Lower lobe of right lung (tissue), 2 donors: ENCODE measurements at regions not wholly inside any gene's neighbourhood (a gene's known extent, or its start where the extent isn't known, plus 50 kb on each side); places are given as distances from the start of the nearest gene placed in this dataset.

Experiments used
- ATAC-seq, 2 donors: fragments of 200-7000 bp; cut with Tn5 transposase; one replicate each; pipeline ENCODE4 v1.9.1; 2020 to 2022; ENCODE audit warnings: mild to moderate bottlenecking in 2 of 2, moderate library complexity in 2 of 2
- DNase-seq: peaks from one replicate; pipeline ENCODE4 v3.0.0-alpha.2; 2020
- H3K27ac ChIP-seq: fragments of 200-600 bp; one replicate; pipeline ENCODE4 v1.8.0; 2022
- H3K27me3 ChIP-seq: fragments of 200-600 bp; one replicate; pipeline ENCODE4 v1.8.0; 2022; ENCODE audit warnings: low read depth
- H3K36me3 ChIP-seq: fragments of 200-600 bp; one replicate; pipeline ENCODE4 v1.8.0; 2022; ENCODE audit warnings: mild to moderate bottlenecking
- H3K4me1 ChIP-seq: fragments of 200-600 bp; one replicate; pipeline ENCODE4 v1.8.0; 2022
- H3K4me3 ChIP-seq: fragments of 200-600 bp; one replicate; pipeline ENCODE4 v1.8.0; 2022; ENCODE audit warnings: mild to moderate bottlenecking
- H3K9me3 ChIP-seq: fragments of 200-600 bp; one replicate; pipeline ENCODE4 v1.8.0; 2022
- CTCF ChIP-seq: fragments of 200-600 bp; IDR thresholded peaks from one replicate; pipeline ENCODE4 v1.8.0; 2022; ENCODE audit warnings: antibody characterized with exemption, mild to moderate bottlenecking
- intact Hi-C: fragments of 100-400 bp; cut with DNase I; formaldehyde crosslinking; loops from one replicate; pipeline ENCODE4 v1.11.0; 2022
- donor health status: DM: no; HTN: yes; CAD: no; lungs with severe emphysema.

- H3K36me3 ChIP-seq, result no peaks in the 10 kb centered on the region
- H3K4me1 ChIP-seq, result no peaks in the 10 kb centered on the region
- intact Hi-C loops, result no loop called here
- H3K9me3 ChIP-seq, result no peaks in the 10 kb centered on the region
- H3K4me3 ChIP-seq, result no peak overlapping the region
- DNase-seq, result no peak
- ATAC-seq, result no peak
- no peak overlapping the region for H3K27ac ChIP-seq
- no peaks in the 10 kb centered on the region for H3K27me3 ChIP-seq
- no peak for TF ChIP-seq CTCF
These were observed 139.0 kb upstream of the TRIB2 start for GRCh38 chr2:12577567-12578253.

GRCh38 chr2:12579018-12579417, 137.7 kb upstream of the TRIB2 start:
- intact Hi-C loops, result no loop called here
- H3K27ac ChIP-seq, result no peak overlapping the region
- no peaks in the 10 kb centered on the region for H3K4me1 ChIP-seq
- H3K36me3 ChIP-seq, result no peaks in the 10 kb centered on the region
- no peaks in the 10 kb centered on the region for H3K9me3 ChIP-seq
- H3K27me3 ChIP-seq, result no peaks in the 10 kb centered on the region
- H3K4me3 ChIP-seq, result no peak overlapping the region
- ATAC-seq (no peak), DNase-seq (no peak)
- TF ChIP-seq CTCF, result no peak

GRCh38 chr2:12584338-12584737, 132.4 kb upstream of the TRIB2 start:
- Histone ChIP-seq H3K9me3 (no peaks in the 10 kb centered on the region), H3K36me3 (no peaks in the 10 kb centered on the region), H3K4me1 (peaks cover 16% of the 10 kb centered on the region), H3K27me3 (no peaks in the 10 kb centered on the region), H3K27ac (no peak overlapping the region), H3K4me3 (no peak overlapping the region)
- ATAC-seq, result no peak
- intact Hi-C loops, result no loop called here
- TF ChIP-seq CTCF, result no peak
- DNase-seq, result no peak

GRCh38 chr2:12585784-12586183, 131.0 kb upstream of the TRIB2 start:
- H3K4me3 ChIP-seq, result no peak overlapping the region
- DNase-seq (no peak), ATAC-seq (no peak)
- no peak for TF ChIP-seq CTCF
- no peaks in the 10 kb centered on the region for H3K36me3 ChIP-seq
- intact Hi-C loops, result no loop called here
- no peak overlapping the region for H3K27ac ChIP-seq
- no peaks in the 10 kb centered on the region for H3K27me3 ChIP-seq
- no peaks in the 10 kb centered on the region for H3K9me3 ChIP-seq
- H3K4me1 ChIP-seq, result peaks cover 16% of the 10 kb centered on the region

GRCh38 chr2:12587228-12587627, 129.5 kb upstream of the TRIB2 start:
- DNase-seq (no peak), ATAC-seq (no peak)
- H3K4me1 ChIP-seq, result peaks cover 16% of the 10 kb centered on the region
- H3K36me3 ChIP-seq, result no peaks in the 10 kb centered on the region
- no peak overlapping the region for H3K4me3 ChIP-seq
- TF ChIP-seq CTCF, result no peak
- no peaks in the 10 kb centered on the region for H3K9me3 ChIP-seq
- no peaks in the 10 kb centered on the region for H3K27me3 ChIP-seq
- no peak overlapping the region for H3K27ac ChIP-seq
- intact Hi-C loops, result no loop called here
